GM12873 (cell line): ENCODE measurements at regions not wholly inside any gene's neighbourhood (a gene's known extent, or its start where the extent isn't known, plus 50 kb on each side); places are given as distances from the start of the nearest gene placed in this dataset.

ENCODE experiments used
- TF ChIP-seq, protein P1 (sequence below): IDR thresholded peaks from 2 replicates; pipeline ENCODE4 v1.5.1; 2012; ENCODE audit warnings: low read depth, mild to moderate bottlenecking, moderate library complexity, low read length, control low read depth; ENCODE audit not compliant: insufficient read depth; ENCODE audit errors: missing control alignments

DNA sequence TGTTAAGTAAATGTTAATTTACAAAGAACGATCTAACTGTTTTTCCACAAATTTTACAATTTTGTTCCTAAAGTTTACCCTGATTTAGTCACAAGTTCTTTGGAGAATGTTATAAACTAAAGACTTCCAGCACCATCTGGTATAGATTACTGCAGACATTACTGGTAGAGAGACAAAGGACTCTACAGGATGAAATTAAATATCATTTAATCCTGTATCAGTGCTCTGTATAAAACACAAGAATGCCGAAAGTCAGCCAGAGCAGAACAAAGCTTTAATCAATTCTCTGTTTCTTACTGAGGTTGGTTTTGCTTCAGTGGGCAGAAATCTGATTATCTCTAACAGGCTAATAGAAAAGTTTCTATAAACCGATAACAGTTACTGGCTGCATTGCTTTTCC, 763.6 kb downstream of the TENT5A start:
- TF ChIP-seq, protein P1, sequence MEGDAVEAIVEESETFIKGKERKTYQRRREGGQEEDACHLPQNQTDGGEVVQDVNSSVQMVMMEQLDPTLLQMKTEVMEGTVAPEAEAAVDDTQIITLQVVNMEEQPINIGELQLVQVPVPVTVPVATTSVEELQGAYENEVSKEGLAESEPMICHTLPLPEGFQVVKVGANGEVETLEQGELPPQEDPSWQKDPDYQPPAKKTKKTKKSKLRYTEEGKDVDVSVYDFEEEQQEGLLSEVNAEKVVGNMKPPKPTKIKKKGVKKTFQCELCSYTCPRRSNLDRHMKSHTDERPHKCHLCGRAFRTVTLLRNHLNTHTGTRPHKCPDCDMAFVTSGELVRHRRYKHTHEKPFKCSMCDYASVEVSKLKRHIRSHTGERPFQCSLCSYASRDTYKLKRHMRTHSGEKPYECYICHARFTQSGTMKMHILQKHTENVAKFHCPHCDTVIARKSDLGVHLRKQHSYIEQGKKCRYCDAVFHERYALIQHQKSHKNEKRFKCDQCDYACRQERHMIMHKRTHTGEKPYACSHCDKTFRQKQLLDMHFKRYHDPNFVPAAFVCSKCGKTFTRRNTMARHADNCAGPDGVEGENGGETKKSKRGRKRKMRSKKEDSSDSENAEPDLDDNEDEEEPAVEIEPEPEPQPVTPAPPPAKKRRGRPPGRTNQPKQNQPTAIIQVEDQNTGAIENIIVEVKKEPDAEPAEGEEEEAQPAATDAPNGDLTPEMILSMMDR: no peak

DNA sequence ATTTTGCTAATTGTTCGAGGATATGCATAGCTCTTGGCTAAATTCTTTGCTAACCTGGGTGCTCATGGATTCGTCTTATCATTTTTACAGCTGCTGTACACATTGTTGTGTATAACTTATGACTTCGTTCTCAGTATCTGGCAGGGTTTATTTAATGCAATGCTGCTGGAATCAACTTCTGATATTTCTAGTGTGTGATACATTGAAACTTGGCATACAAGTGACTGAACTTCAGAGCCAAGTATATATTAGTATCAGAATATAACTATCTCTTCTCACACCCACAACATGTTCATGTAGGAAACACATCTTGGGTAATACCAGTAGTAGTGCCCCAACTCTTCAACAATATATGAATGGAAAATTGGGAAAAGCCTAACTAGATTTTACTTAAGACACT, 764.2 kb downstream of the TENT5A start:
- TF ChIP-seq, protein P1: no peak

DNA sequence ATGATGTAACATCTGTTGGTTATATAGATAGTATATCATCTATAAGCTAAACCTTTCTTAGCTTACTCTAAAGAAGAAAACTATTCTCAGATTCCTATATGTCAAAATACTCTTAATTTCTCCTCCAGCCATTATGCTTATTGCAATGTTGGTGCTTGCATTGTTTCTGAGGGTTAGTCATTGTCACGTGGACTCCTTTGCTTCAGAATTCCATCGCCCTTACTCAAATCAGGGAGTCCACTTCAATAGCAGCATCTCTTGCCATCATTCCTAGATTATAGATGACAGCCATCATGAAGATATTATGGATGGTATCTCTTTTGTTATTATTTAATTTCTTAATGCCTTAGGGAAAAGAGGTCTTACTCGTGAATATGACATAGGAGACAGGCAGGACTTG, 776.1 kb downstream of the TENT5A start:
- TF ChIP-seq, protein P1: no peak

DNA sequence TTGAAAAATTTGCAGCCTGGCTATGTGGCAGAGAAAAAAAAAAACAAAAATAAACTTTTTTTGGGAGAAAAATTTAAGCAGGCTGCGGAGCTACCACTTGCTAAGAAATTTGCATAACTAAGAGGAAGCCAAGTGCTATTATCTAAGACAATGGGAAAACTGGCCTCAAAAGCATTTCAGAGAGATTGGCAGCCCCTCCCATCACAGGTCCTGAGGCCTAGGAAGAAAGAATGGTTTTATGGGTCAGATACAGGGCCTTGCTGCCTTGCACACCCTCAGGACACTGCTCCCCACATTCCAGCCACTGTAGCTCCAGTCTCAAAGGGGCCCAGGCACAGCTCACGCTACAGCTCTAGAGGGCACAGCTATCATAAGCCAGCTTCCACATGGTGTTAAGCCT, 777.9 kb downstream of the TENT5A start:
- TF ChIP-seq, protein P1: no peak

DNA sequence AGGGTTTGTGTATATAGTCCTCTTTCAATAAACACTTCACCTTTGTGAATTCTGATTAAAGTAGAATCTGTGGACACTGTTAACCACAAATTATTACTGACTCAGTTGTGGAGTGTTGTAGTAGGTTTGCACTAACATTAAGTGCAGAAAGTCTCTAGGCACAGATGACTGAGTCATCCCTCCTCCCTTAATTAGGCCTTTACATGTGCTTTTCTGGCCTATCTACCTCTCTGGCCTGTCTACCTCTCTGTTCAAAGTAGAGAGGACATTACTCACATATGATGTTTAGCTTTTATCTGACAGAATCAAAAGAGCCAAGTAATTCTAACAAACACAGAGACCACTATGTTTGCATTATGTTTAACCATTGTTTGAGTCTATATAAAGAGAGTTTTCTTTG, 783.0 kb downstream of the TENT5A start:
- TF ChIP-seq, protein P1: no peak

DNA sequence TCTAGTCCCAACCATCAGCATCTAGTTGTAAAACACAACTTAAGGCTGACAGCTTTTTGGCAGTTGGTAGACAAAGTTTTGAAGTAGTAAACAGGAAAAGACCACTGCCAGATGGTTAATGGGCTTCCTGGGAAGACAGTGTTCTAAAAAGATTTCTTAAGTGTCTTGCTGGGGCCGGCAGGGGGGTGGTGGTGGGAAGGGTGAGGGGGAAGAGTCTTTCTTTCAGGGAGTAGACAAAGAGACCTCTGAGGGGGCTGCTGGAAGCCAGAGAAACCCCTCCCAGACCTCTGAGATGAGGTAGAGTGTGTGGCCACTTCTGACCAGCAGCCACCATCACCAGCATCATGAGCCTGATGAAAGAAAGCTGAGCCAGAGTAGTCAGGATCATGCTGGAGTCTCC, 784.9 kb downstream of the TENT5A start:
- TF ChIP-seq, protein P1: no peak

DNA sequence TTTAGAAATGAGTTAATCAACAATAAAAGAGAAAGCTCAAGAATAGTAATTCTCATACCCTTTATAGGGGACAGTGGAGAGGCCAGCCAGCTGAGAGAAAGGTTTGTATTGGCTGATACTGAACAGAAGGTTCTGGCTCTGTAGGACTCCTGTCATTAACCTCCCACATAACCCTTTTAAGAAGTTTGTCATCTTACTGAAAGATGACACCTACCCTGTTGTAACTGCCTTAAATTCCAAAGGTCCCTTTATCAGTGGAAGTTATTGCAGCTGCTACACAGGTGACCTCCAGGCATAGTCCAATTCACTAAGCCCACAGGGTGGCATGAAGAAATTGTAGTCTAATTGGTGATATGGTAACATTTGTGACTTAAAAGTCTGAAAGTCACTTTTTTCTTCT, 790.1 kb downstream of the TENT5A start:
- TF ChIP-seq, protein P1: no peak

DNA sequence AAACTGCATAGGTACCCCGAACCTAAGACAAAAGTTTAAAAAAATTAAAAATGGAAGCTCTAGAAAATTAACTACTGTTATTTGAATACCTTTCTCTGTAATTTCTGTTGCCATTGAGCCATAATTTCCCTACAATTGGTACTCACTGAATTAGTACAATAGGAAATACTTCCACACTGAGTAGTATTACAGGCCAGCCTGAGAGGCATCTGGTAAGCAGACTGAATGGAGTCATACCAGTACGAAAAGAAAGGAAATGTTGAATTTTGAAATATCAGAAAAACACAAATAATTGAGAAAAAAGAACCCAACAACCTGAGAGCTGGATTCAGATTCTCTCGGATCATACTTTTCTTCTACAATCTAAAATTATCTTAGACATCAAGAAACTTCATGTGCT, 791.3 kb downstream of the TENT5A start:
- TF ChIP-seq, protein P1: no peak
